Smooth muscle cell (in vitro differentiated cells): ENCODE measurements at regions not wholly inside any gene's neighbourhood (a gene's known extent, or its start where the extent isn't known, plus 50 kb on each side); places are given as distances from the start of the nearest gene placed in this dataset.

ENCODE experiments used
- DNase-seq: peaks from one replicate; lab custom pipeline; 2025; ENCODE audit not compliant: unreplicated experiment; lab: John Stamatoyannopoulos, UW
- H2AFZ ChIP-seq: fragments of 200-600 bp; sonication (generic); 2 replicates; pipeline ENCODE4 v1.6.0; 2016; ENCODE audit warnings: antibody characterized with exemption, low read depth, mild to moderate bottlenecking
- H3F3A ChIP-seq: fragments of 200-600 bp; sonication (generic); 2 replicates; pipeline ENCODE4 v1.6.0; 2017; ENCODE audit warnings: antibody characterized with exemption, low read depth
- H3K27ac ChIP-seq: fragments of 200-600 bp; sonication (generic); 2 replicates; pipeline ENCODE4 v1.5.1; 2016; ENCODE audit warnings: low read depth, mild to moderate bottlenecking
- H3K27me3 ChIP-seq: fragments of 200-600 bp; sonication (generic); 2 replicates; pipeline ENCODE4 v1.6.1; 2016; ENCODE audit warnings: low read depth, mild to moderate bottlenecking
- H3K36me3 ChIP-seq: fragments of 200-600 bp; sonication (generic); 2 replicates; pipeline ENCODE4 v1.5.1; 2016; ENCODE audit warnings: low read depth
- H3K4me1 ChIP-seq: fragments of 200-600 bp; sonication (generic); 2 replicates; pipeline ENCODE4 v1.5.1; 2016; ENCODE audit warnings: low read depth
- H3K4me2 ChIP-seq: fragments of 200-600 bp; sonication (generic); 2 replicates; pipeline ENCODE4 v1.6.0; 2016; ENCODE audit warnings: mild to moderate bottlenecking
- H3K4me3 ChIP-seq: fragments of 200-600 bp; sonication (generic); 2 replicates; pipeline ENCODE4 v1.5.1; 2016; ENCODE audit warnings: mild to moderate bottlenecking
- H3K79me2 ChIP-seq: fragments of 200-600 bp; sonication (generic); 2 replicates; pipeline ENCODE4 v1.6.0; 2016; ENCODE audit warnings: low read depth, mild to moderate bottlenecking
- H3K9ac ChIP-seq: fragments of 200-600 bp; sonication (generic); 2 replicates; pipeline ENCODE4 v1.6.0; 2016; ENCODE audit warnings: low read depth
- H3K9me3 ChIP-seq: fragments of 200-600 bp; sonication (generic); replicated peaks from 2 replicates; pipeline ENCODE4 v1.5.1; 2016; ENCODE audit warnings: low read depth
- H4K20me1 ChIP-seq: fragments of 200-600 bp; sonication (generic); 2 replicates; pipeline ENCODE4 v1.6.0; 2016; ENCODE audit warnings: low read depth
- WGBS: methylation state at CpG from one replicate; pipeline ENCODE4 v1.1.7; 2016; ENCODE audit warnings: low lambda C conversion rate; 5-methylcytosine and 5-hydroxymethylcytosine counted together
- TF ChIP-seq, protein P1 (sequence below): fragments of 200-600 bp; sonication (generic); IDR thresholded peaks from 2 replicates; pipeline ENCODE4 v1.5.1; 2017; ENCODE audit warnings: borderline replicate concordance, mild to moderate bottlenecking, antibody characterized with exemption; ENCODE audit not compliant: insufficient read depth, poor library complexity, severe bottlenecking

DNA sequence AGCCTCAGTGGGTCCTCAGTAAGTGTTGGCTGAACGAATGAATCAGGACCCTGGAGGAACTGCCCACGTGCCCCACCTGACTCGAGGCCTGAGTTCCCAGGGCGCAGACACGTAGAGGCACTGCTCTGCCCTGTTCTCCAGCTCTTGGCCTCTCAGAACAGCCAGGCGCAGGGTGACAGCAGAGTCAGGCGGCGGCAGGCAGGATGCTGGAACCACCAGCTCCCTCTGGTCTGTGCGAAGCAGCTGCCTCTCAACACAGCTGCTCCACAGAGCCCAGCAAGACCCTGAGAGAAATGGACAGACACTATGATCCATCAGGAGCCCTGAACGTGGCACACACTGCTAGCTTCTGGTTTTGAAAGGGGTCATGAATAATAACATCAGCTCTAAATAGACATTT, 53.1 kb upstream of the BCO1 start:
- no peak overlapping the region for H2AFZ ChIP-seq
- no peak overlapping the region for H3K4me3 ChIP-seq
- H3K79me2 ChIP-seq: no peaks in the 10 kb centered on the region
- TF ChIP-seq, protein P1, sequence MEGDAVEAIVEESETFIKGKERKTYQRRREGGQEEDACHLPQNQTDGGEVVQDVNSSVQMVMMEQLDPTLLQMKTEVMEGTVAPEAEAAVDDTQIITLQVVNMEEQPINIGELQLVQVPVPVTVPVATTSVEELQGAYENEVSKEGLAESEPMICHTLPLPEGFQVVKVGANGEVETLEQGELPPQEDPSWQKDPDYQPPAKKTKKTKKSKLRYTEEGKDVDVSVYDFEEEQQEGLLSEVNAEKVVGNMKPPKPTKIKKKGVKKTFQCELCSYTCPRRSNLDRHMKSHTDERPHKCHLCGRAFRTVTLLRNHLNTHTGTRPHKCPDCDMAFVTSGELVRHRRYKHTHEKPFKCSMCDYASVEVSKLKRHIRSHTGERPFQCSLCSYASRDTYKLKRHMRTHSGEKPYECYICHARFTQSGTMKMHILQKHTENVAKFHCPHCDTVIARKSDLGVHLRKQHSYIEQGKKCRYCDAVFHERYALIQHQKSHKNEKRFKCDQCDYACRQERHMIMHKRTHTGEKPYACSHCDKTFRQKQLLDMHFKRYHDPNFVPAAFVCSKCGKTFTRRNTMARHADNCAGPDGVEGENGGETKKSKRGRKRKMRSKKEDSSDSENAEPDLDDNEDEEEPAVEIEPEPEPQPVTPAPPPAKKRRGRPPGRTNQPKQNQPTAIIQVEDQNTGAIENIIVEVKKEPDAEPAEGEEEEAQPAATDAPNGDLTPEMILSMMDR: no peak
- H3K4me1 ChIP-seq: peaks cover 4% of the 10 kb centered on the region
- no peaks in the 10 kb centered on the region for H4K20me1 ChIP-seq
- no peak overlapping the region for H3K27ac ChIP-seq
- no peak for DNase-seq
- no peaks in the 10 kb centered on the region for H3F3A ChIP-seq
- 91% methylated on average over 10 of the region's 10 CpGs for WGBS
- H3K9me3 ChIP-seq: no peaks in the 10 kb centered on the region
- no peak overlapping the region for H3K4me2 ChIP-seq
- no peak overlapping the region for H3K9ac ChIP-seq
- no peaks in the 10 kb centered on the region for H3K27me3 ChIP-seq
- H3K36me3 ChIP-seq: no peaks in the 10 kb centered on the region

DNA sequence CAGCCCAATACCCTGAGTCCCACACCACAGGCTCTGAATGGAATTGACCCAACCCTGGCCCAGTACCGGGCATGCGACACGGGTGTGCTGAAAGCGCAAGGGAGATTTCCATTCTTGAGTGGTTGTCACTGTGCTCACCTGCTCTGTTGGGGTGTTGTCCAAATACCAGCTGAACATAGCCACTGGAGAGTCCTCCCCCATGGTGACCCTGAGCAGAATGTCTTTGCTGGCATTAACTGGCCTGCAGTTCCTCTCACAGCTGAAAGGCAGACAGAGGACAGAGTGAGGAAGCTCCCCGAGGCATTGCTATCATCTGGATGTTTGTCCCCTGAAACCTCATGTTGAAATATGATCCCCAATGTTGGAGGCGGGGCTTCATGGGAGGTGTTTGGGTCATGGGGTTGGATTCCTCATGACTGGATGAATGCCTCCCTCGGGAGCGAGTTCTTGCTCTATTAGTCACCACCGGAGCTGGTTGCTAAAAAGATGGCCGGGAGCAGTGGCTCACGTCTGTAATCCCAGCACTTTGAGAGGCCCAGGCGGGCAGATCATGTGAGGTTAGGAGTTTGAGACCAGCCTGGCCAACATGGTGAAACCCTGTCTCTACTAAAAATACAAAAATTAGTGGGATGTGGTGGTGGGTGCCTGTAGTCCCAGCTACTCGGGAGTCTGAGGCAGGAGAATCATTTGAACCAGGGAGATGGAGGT, 57.3 kb upstream of the BCO1 start:
- H3K4me1 ChIP-seq: peaks cover 4% of the 10 kb centered on the region
- WGBS: 16% methylated on average over 13 of the region's 13 CpGs
- no peak overlapping the region for H2AFZ ChIP-seq
- H3K36me3 ChIP-seq: no peaks in the 10 kb centered on the region
- no peaks in the 10 kb centered on the region for H3K9me3 ChIP-seq
- TF ChIP-seq, protein P1: no peak
- no peak overlapping the region for H3K4me2 ChIP-seq
- no peak overlapping the region for H3K9ac ChIP-seq
- H3K79me2 ChIP-seq: no peaks in the 10 kb centered on the region
- no peak overlapping the region for H3K4me3 ChIP-seq
- peak overlapping the region; percentile 73 for H3K27ac ChIP-seq
- DNase-seq: peak; percentile 52
- H3K27me3 ChIP-seq: no peaks in the 10 kb centered on the region
- peaks cover 5% of the 10 kb centered on the region for H3F3A ChIP-seq
- no peaks in the 10 kb centered on the region for H4K20me1 ChIP-seq

DNA sequence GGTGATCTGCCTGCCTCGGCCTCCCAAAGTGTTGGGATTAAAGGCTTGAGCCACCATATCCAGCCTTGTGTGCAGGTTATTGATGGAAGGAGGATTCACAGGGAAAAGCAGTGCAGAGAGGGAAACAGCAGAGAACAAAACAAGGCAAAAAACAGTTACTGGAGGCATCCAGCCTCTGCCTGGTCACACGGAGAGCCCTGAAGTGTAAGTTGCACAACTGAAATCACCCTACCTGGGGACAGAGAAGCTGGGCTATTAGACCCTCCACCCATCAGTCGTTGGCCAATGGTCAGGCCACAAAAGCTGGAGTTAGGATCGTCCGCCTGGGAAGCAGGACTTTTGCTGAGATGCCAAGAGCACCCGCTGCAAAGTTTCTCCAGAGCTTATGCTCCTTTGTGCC, 57.9 kb upstream of the BCO1 start:
- Histone ChIP-seq H3K27me3 (no peaks in the 10 kb centered on the region), H3F3A (peaks cover 5% of the 10 kb centered on the region), H3K79me2 (no peaks in the 10 kb centered on the region), H4K20me1 (no peaks in the 10 kb centered on the region), H3K4me1 (peaks cover 4% of the 10 kb centered on the region), H3K4me2 (no peak overlapping the region), H3K9ac (no peak overlapping the region), H2AFZ (no peak overlapping the region), H3K9me3 (no peaks in the 10 kb centered on the region), H3K4me3 (no peak overlapping the region), H3K27ac (peak overlapping the region; percentile 32), H3K36me3 (no peaks in the 10 kb centered on the region)
- DNase-seq: no peak
- TF ChIP-seq, protein P1: no peak
- 74% methylated on average over 6 of the region's 6 CpGs for WGBS

DNA sequence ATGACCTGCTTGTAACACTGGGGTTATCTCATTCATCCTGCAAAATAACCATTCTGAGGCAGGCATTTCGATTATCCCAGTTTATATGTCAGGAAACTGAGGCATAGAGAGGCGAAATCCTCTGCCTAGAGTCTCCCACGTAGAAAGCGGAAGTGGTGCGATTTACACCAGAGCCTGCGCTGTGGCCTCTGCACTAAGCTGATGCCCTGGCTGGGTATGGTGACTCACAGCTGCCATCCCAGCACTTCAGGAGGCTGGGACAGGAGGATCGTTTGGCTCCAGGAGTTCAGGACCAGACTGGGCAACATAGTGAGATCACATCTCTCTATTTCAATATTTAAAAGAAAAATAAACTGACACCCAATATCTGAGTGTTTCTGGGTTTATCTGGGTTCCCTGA, 59.3 kb upstream of the BCO1 start:
- no peaks in the 10 kb centered on the region for H3K79me2 ChIP-seq
- H3F3A ChIP-seq: peaks cover 5% of the 10 kb centered on the region
- no peaks in the 10 kb centered on the region for H3K9me3 ChIP-seq
- no peak for DNase-seq
- no peak overlapping the region for H3K4me3 ChIP-seq
- H3K4me2 ChIP-seq: no peak overlapping the region
- H2AFZ ChIP-seq: no peak overlapping the region
- H3K27ac ChIP-seq: no peak overlapping the region
- peaks cover 4% of the 10 kb centered on the region for H3K4me1 ChIP-seq
- no peaks in the 10 kb centered on the region for H3K36me3 ChIP-seq
- WGBS: 95% methylated on average over 7 of the region's 7 CpGs
- no peaks in the 10 kb centered on the region for H4K20me1 ChIP-seq
- no peak overlapping the region for H3K9ac ChIP-seq
- H3K27me3 ChIP-seq: no peaks in the 10 kb centered on the region
- TF ChIP-seq, protein P1: no peak
